ENCODE measurements at regions not wholly inside any gene's neighbourhood (a gene's known extent, or its start where the extent isn't known, plus 50 kb on each side); places are given as distances from the start of the nearest gene placed in this dataset.

DNA sequence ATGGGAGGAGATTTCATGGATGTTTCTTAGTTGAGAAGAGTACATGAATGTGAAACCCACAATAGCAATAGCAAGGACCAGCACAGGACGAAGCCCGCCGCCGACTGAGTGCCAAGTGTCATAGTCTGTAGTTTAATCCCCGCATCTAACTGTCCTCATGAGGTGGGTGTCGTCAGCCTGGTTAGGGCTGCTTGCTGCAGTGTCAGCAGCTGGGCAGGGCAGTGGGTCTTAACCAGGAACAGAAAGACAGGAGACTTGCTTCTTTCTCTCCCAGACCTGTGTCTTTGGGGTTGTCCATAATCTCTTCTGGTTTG lies 146.6 kb downstream of the VAPA start:
- H3K36me3 ChIP-seq (ENCODE audit: low read depth): no peaks in the 10 kb centered on the region
- H3F3A ChIP-seq (ENCODE audit: insufficient read depth, low read depth): peaks cover 26% of the 10 kb centered on the region
- H3K4me3 ChIP-seq: no peak overlapping the region
- H3K4me2 ChIP-seq: no peak overlapping the region
- ChIA-PET POLR2A (ENCODE audit: unreplicated experiment) (no interaction called here), CTCF (no interaction called here)
- H3K27ac ChIP-seq: no peak overlapping the region
- no peaks in the 10 kb centered on the region for H4K20me1 ChIP-seq (ENCODE audit: insufficient read depth)
- TF ChIP-seq, protein P1, sequence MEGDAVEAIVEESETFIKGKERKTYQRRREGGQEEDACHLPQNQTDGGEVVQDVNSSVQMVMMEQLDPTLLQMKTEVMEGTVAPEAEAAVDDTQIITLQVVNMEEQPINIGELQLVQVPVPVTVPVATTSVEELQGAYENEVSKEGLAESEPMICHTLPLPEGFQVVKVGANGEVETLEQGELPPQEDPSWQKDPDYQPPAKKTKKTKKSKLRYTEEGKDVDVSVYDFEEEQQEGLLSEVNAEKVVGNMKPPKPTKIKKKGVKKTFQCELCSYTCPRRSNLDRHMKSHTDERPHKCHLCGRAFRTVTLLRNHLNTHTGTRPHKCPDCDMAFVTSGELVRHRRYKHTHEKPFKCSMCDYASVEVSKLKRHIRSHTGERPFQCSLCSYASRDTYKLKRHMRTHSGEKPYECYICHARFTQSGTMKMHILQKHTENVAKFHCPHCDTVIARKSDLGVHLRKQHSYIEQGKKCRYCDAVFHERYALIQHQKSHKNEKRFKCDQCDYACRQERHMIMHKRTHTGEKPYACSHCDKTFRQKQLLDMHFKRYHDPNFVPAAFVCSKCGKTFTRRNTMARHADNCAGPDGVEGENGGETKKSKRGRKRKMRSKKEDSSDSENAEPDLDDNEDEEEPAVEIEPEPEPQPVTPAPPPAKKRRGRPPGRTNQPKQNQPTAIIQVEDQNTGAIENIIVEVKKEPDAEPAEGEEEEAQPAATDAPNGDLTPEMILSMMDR (conservative IDR thresholded peaks at IDR 0.05): no peak
- no peak for TF ChIP-seq EZH2 (IDR thresholded peaks at IDR 0.05; ENCODE audit: low read depth)
- H3K9me3 ChIP-seq (ENCODE audit: insufficient read depth, low read depth): no peaks in the 10 kb centered on the region
- intact Hi-C loops (cut with micrococcal nuclease; ENCODE audit: unreplicated experiment): no loop called here
- no peaks in the 10 kb centered on the region for H3K9me2 ChIP-seq (ENCODE audit: insufficient read depth)
- peaks cover 37% of the 10 kb centered on the region for H3K4me1 ChIP-seq (replicated peaks; ENCODE audit: insufficient read depth)
- DNase-seq: no peak
- H2AFZ ChIP-seq: no peak overlapping the region
- no peaks in the 10 kb centered on the region for H3K27me3 ChIP-seq (ENCODE audit: insufficient read depth, low read depth)
- BruUV-seq (replicated peaks): no TSS peak
- H3K79me2 ChIP-seq (ENCODE audit: low read depth): no peaks in the 10 kb centered on the region

GRCh38 chr18:10060841-10061240 lies 147.0 kb downstream of the VAPA start:
- no peaks in the 10 kb centered on the region for H3K9me2 ChIP-seq (ENCODE audit: insufficient read depth)
- peaks cover 41% of the 10 kb centered on the region for H3K4me1 ChIP-seq (replicated peaks; ENCODE audit: insufficient read depth)
- ChIA-PET CTCF (no interaction called here), POLR2A (ENCODE audit: unreplicated experiment) (no interaction called here)
- no peaks in the 10 kb centered on the region for H3K36me3 ChIP-seq (ENCODE audit: low read depth)
- H2AFZ ChIP-seq: no peak overlapping the region
- H4K20me1 ChIP-seq (ENCODE audit: insufficient read depth): no peaks in the 10 kb centered on the region
- TF ChIP-seq, protein P1 (conservative IDR thresholded peaks at IDR 0.05): no peak
- no peak for TF ChIP-seq EZH2 (IDR thresholded peaks at IDR 0.05; ENCODE audit: low read depth)
- H3K4me2 ChIP-seq: no peak overlapping the region
- intact Hi-C loops (cut with micrococcal nuclease; ENCODE audit: unreplicated experiment): no loop called here
- H3K79me2 ChIP-seq (ENCODE audit: low read depth): no peaks in the 10 kb centered on the region
- DNase-seq: no peak
- no peak overlapping the region for H3K4me3 ChIP-seq
- no peak overlapping the region for H3K27ac ChIP-seq
- H3F3A ChIP-seq (ENCODE audit: insufficient read depth, low read depth): peaks cover 26% of the 10 kb centered on the region
- no peaks in the 10 kb centered on the region for H3K9me3 ChIP-seq (ENCODE audit: insufficient read depth, low read depth)
- BruUV-seq (replicated peaks): no TSS peak
- H3K27me3 ChIP-seq (ENCODE audit: insufficient read depth, low read depth): no peaks in the 10 kb centered on the region

DNA sequence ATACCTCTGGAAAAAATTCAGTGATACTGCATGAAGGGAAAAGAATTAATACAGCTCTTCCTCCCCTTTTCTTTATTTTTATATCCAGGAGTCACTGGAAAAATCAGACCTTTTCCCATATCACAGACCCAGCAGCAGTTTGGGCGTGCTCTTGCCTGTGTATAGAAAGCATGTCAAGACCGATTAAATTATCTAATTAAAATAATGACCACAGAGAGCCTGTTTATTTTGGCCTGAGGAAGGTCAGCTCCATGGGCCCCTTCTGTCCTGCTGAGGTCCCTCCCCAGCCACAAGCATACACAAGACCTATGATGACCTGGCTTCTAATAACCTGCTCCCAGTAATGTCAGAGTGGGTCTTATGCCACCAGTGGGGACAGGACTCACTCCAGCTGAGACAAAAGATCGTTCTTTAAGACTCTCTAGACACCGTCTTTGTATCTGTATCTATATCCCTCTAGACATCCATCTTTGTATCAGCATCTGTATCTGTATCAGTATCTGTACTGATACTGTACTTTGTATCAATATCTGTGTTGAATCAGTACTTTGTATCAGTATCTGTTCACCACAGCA lies 147.8 kb downstream of the VAPA start:
- POLR2A ChIA-PET (ENCODE audit: unreplicated experiment): no interaction called here
- H3K4me3 ChIP-seq: no peak overlapping the region
- no peaks in the 10 kb centered on the region for H3K27me3 ChIP-seq (ENCODE audit: insufficient read depth, low read depth)
- H2AFZ ChIP-seq: no peak overlapping the region
- peaks cover 42% of the 10 kb centered on the region for H3K4me1 ChIP-seq (replicated peaks; ENCODE audit: insufficient read depth)
- intact Hi-C loops (cut with micrococcal nuclease; ENCODE audit: unreplicated experiment): no loop called here
- no peak overlapping the region for H3K4me2 ChIP-seq
- no peak overlapping the region for H3K27ac ChIP-seq
- CTCF ChIA-PET: no interaction called here
- TF ChIP-seq, protein P1 (conservative IDR thresholded peaks at IDR 0.05): no peak
- TF ChIP-seq EZH2 (IDR thresholded peaks at IDR 0.05; ENCODE audit: low read depth): no peak
- no peaks in the 10 kb centered on the region for H3K79me2 ChIP-seq (ENCODE audit: low read depth)
- BruUV-seq (replicated peaks): no TSS peak
- no peaks in the 10 kb centered on the region for H3K9me3 ChIP-seq (ENCODE audit: insufficient read depth, low read depth)
- H3K9me2 ChIP-seq (ENCODE audit: insufficient read depth): no peaks in the 10 kb centered on the region
- no peak for DNase-seq
- H3F3A ChIP-seq (ENCODE audit: insufficient read depth, low read depth): peaks cover 26% of the 10 kb centered on the region
- H3K36me3 ChIP-seq (ENCODE audit: low read depth): no peaks in the 10 kb centered on the region
- no peaks in the 10 kb centered on the region for H4K20me1 ChIP-seq (ENCODE audit: insufficient read depth)
